Activated T-helper 2 cell treated with anti-CD3 and anti-CD28 coated beads, Interferon-gamma antibody, Interleukin-2, Interleukin-4, amounts not matched to agents 10 μg/mL and 5 μg/mL and 100 μg/mL, durations not matched to agents 14 hours and 24 hours and 36 hours (primary cell): ENCODE measurements at regions not wholly inside any gene's neighbourhood (a gene's known extent, or its start where the extent isn't known, plus 50 kb on each side); places are given as distances from the start of the nearest gene placed in this dataset.
A peak's percentile ranks its signal among the peaks of the same experiment; 100 is the strongest.
"Not testable (repeated sequence)": the region's sequence is repeated elsewhere in the genome, so short reads cannot be mapped to it uniquely, and the experiment has no call there.

Experiments
- DNase-seq: peaks from one replicate; pipeline ENCODE4 v3.0.0; 2021; ENCODE audit warnings: low spot score
- H3K27ac Mint-ChIP-seq: one replicate; pipeline ENCODE4 v1.8.0; 2021; ENCODE audit warnings: mixed read lengths
- H3K27me3 Mint-ChIP-seq: one replicate; pipeline ENCODE4 v1.8.0; 2021; ENCODE audit warnings: low read depth, mixed read lengths
- H3K36me3 Mint-ChIP-seq: one replicate; pipeline ENCODE4 v1.8.0; 2021; ENCODE audit warnings: low read depth, mixed read lengths
- H3K4me1 Mint-ChIP-seq: one replicate; pipeline ENCODE4 v1.8.0; 2021; ENCODE audit warnings: low read depth, mixed read lengths
- H3K4me3 Mint-ChIP-seq: one replicate; pipeline ENCODE4 v1.8.0; 2021; ENCODE audit warnings: low read depth, mild to moderate bottlenecking, moderate library complexity, mixed read lengths
- H3K9me3 Mint-ChIP-seq: one replicate; pipeline ENCODE4 v1.8.0; 2021; ENCODE audit warnings: mixed read lengths
- intact Hi-C: fragments of 100-400 bp; cut with micrococcal nuclease; formaldehyde crosslinking; loops from one replicate; pipeline ENCODE4 v1.15.1; 2023

DNA sequence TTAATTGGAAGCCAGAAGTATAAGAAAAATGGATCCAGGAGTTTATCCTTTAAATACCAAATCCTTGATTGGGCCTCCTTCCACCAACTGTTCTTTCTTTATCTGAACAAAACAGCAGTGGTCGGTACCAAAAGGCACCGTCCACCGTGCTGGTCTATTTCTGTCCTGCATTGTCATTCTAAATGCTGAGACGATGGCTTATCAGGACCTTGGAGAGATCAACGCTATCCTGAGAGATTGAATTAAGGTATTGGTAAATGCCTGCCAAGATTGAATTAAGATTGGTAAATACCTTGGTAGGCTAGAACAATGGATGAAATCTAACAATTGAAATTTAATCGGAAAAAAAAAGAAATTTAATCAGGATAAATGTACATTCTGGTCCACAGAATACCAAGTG lies 73.4 kb upstream of the SOD1 start:
- Mint-ChIP-seq H3K36me3 (no peaks in the 10 kb centered on the region), H3K9me3 (no peaks in the 10 kb centered on the region), H3K27ac (no peak overlapping the region), H3K4me3 (no peak overlapping the region), H3K4me1 (no peaks in the 10 kb centered on the region), H3K27me3 (peaks cover 4% of the 10 kb centered on the region)
- intact Hi-C loops = no loop called here
- no peak for DNase-seq

DNA sequence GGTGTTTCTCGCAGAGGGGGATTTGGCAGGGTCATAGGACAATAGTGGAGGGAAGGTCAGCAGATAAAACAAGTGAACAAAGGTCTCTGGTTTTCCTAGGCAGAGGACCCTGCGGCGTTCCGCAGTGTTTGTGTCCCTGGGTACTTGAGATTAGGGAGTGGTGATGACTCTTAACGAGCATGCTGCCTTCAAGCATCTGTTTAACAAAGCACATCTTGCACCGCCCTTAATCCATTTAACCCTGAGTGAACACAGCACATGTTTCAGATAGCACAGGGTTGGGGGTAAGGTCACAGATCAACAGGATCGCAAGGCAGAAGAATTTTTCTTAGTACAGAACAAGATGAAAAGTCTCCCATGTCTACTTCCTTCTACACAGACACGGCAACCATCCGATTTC lies 75.6 kb upstream of the SOD1 start:
- H3K36me3 Mint-ChIP-seq, H3K27ac Mint-ChIP-seq, H3K4me3 Mint-ChIP-seq, H3K4me1 Mint-ChIP-seq, DNase-seq, H3K9me3 Mint-ChIP-seq: not testable (repeated sequence)
- H3K27me3 Mint-ChIP-seq = peaks cover 14% of the 10 kb centered on the region
- intact Hi-C loops = loop anchor here (5.0 kb wide), 1 partner anchor 487 kb away; no protein-coding TSS in a partner anchor

DNA sequence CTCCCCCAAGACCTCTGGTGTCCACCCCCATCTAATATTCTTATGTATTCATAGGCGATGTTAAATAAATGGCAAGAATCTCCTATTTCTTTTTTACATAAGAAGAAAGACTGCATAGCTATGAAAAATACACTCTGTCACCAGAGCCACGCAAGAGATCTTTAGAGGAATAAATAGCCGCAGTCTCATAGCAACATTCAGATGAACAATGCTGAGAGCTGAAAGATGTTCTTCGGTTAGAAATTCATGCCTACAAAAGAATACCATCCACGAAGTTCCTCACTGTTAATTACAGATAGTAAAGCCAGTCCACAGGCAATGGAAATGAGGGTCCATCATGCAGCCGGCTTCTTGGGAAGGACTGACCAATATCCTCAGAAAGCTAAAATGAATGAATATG lies 76.0 kb upstream of the SOD1 start:
- H3K36me3 Mint-ChIP-seq = no peaks in the 10 kb centered on the region
- no peaks in the 10 kb centered on the region for H3K9me3 Mint-ChIP-seq
- H3K4me3 Mint-ChIP-seq = no peak overlapping the region
- peaks cover 19% of the 10 kb centered on the region for H3K27me3 Mint-ChIP-seq
- H3K27ac Mint-ChIP-seq = no peak overlapping the region
- H3K4me1 Mint-ChIP-seq = no peaks in the 10 kb centered on the region
- intact Hi-C loops = loop anchor here (5.0 kb wide), 1 partner anchor 486 kb away; no protein-coding TSS in a partner anchor
- no peak for DNase-seq

DNA sequence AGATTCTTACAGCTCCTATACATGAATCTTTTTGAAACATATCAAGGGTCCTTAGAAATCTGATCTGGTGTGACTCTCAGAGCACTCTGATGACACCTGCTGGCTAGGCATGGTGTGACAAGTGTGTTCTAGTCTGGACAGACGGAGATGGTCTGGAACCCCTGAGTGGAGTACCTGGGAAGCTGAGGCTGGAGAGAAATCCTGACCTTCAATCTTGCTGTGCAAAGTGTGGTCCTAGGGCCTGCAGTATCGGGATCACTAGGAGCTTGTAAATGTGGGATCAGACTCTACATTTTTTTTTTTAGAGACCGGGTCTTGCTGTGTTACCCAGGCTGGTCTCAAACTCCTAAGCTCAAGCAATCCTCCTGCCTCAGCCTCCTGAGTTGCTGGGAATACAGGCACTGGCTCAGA lies 78.6 kb upstream of the SOD1 start:
- Mint-ChIP-seq H3K27ac (no peak overlapping the region), H3K9me3 (no peaks in the 10 kb centered on the region), H3K36me3 (no peaks in the 10 kb centered on the region), H3K4me1 (no peaks in the 10 kb centered on the region), H3K4me3 (no peak overlapping the region), H3K27me3 (peaks cover 28% of the 10 kb centered on the region)
- intact Hi-C loops = loop anchor here (1.0 to 5.0 kb wide), 2 partner anchors 383 to 484 kb away; no protein-coding TSS in a partner anchor
- peak; percentile 56 for DNase-seq

DNA sequence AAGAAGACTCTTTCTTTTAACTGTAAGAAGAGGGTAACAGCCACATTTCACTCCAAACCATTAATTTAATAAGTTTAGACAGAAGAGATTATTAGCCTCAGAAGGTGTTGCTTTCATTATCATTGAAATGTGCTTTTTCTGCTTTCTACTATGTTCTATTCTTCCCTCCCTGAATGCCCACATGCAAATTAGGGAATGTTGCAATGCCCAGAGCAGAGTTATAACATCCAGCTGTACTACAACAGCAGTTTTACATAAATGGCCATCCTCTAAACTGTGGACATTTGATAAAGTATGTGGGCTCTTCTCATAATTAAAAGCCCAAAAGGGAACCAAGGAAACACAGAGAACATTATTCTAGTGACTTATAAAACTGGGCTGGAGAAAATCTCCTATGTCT lies 82.2 kb upstream of the SOD1 start:
- peaks cover 35% of the 10 kb centered on the region for H3K27me3 Mint-ChIP-seq
- H3K9me3 Mint-ChIP-seq = no peaks in the 10 kb centered on the region
- no peaks in the 10 kb centered on the region for H3K4me1 Mint-ChIP-seq
- no peak overlapping the region for H3K4me3 Mint-ChIP-seq
- H3K27ac Mint-ChIP-seq = no peak overlapping the region
- DNase-seq = no peak
- H3K36me3 Mint-ChIP-seq = no peaks in the 10 kb centered on the region
- intact Hi-C loops = no loop called here

DNA sequence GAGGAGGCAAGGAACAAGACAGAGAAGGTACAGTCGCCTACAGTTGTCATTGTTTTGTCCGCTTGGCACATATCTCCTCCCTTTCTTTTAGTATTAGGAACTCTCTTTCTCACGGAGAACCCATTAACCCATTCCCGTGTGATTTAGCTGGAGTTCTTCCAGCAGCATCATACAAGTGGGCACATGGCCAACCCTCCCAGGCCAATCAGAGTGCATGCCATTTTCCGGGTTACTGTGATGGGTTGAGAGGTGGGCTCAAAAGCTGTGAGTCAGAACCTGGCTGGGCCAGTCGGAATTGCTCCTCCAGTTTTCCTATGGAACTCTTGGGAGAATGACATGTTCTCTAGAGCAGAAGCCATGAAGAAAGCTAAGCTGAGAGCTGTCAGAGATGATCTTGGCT lies 83.1 kb upstream of the SOD1 start:
- H3K9me3 Mint-ChIP-seq = no peaks in the 10 kb centered on the region
- no peaks in the 10 kb centered on the region for H3K4me1 Mint-ChIP-seq
- H3K4me3 Mint-ChIP-seq = no peak overlapping the region
- intact Hi-C loops = no loop called here
- H3K27ac Mint-ChIP-seq = no peak overlapping the region
- H3K27me3 Mint-ChIP-seq = peaks cover 37% of the 10 kb centered on the region
- no peaks in the 10 kb centered on the region for H3K36me3 Mint-ChIP-seq
- DNase-seq = no peak

DNA sequence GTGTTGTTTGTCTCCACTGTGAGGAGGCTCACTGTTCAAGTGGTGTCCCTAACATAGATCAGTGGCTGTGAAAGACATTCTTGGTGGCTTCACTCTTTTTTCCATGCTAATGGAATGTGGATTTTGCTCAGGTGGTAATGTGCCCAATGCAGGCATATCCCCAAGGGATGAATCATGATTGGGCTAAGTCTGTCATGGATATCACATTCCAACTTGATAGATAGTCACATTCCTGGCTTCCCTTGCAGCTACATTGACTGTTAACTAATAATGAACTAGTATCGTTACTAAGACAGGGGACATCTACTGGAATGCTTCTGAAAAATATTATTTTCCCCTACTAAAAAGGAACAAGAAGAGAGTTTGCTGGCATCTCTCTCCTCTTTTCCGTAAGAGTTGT lies 86.3 kb upstream of the SOD1 start:
- no peak for DNase-seq
- H3K27ac Mint-ChIP-seq = no peak overlapping the region
- intact Hi-C loops = no loop called here
- H3K4me1 Mint-ChIP-seq = no peaks in the 10 kb centered on the region
- H3K4me3 Mint-ChIP-seq = no peak overlapping the region
- peaks cover 29% of the 10 kb centered on the region for H3K27me3 Mint-ChIP-seq
- no peaks in the 10 kb centered on the region for H3K9me3 Mint-ChIP-seq
- H3K36me3 Mint-ChIP-seq = no peaks in the 10 kb centered on the region

DNA sequence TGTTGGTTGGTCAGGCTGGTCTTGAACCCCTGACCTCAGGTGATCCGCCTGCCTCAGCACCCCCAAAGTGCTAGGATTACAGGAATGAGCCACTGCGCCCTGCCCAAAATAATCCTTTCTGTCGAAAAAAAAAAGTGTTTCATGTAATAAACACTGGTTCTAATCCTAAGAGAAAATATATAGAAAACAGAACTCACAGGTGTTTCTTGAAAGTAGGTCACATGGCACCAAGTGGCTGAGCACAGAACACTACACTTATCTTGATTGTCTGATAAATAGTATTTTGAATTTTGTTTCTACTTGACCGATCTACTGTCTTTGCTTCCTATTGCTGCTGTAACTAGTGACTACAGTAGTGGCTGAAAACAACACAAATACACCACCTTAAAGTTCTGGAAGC lies 87.6 kb upstream of the SOD1 start:
- intact Hi-C loops = no loop called here
- no peaks in the 10 kb centered on the region for H3K4me1 Mint-ChIP-seq
- no peaks in the 10 kb centered on the region for H3K9me3 Mint-ChIP-seq
- no peaks in the 10 kb centered on the region for H3K36me3 Mint-ChIP-seq
- no peak overlapping the region for H3K27ac Mint-ChIP-seq
- H3K4me3 Mint-ChIP-seq = no peak overlapping the region
- H3K27me3 Mint-ChIP-seq = peaks cover 20% of the 10 kb centered on the region
- DNase-seq = no peak

DNA sequence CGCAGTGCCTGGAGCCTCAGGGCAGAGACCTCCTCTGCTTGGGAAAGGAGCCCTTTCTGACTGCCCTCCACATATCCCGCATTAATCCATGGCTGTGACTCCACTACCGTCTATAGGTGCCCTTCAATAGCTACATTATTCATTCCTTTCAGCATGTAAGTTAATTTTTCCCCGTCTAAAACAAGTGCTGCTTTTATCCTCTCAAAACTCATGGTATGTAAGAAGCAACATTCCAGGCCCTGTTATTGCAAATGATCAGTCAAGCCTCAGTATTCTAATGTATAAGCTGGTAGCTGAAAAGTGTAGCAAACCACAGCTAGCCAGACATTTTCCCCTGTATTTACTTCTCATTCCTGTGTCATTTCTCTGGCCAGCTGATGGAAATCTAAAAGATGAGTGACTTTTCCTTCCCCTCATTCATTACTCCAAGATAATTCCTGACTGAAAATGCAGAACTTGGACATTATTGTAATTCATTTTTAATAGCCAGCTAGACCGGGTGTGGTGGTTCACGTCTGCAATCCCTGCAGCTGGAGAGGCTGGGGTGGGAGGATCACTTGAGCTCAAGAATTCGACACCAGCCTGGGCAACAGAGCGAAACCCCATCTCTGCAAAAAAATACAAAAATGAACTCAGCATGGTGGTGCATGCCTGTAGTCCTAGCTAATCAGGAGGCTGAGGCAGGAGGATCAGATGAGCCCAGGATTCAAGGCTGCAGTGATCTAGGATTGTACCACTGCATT lies 88.5 kb upstream of the SOD1 start:
- H3K4me1 Mint-ChIP-seq = no peaks in the 10 kb centered on the region
- peaks cover 15% of the 10 kb centered on the region for H3K27me3 Mint-ChIP-seq
- intact Hi-C loops = no loop called here
- H3K4me3 Mint-ChIP-seq = no peak overlapping the region
- DNase-seq = no peak
- no peaks in the 10 kb centered on the region for H3K36me3 Mint-ChIP-seq
- H3K27ac Mint-ChIP-seq = no peak overlapping the region
- no peaks in the 10 kb centered on the region for H3K9me3 Mint-ChIP-seq

DNA sequence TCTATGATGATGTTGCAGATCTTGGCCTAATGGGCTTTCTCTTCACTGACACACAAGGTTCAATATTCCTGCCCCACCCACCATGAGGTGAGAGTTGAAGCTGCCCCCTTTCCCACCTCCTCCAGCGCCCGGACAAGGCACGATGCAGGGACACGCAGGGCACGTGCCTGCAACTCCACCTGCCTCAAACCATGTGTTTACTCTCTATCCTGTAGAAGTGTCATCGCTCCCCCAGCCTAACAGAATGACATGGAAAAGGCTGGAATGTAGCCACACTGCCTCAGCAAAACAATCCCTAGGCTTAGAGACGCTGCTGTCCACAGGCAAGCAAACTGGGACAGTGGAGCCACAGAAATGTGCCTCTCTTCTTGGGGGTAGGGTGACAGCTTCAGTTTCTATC lies 92.9 kb upstream of the SOD1 start:
- Mint-ChIP-seq H3K9me3 (no peaks in the 10 kb centered on the region), H3K4me3 (no peak overlapping the region), H3K4me1 (no peaks in the 10 kb centered on the region), H3K27ac (no peak overlapping the region), H3K36me3 (no peaks in the 10 kb centered on the region), H3K27me3 (peaks cover 7% of the 10 kb centered on the region)
- intact Hi-C loops = no loop called here
- no peak for DNase-seq

DNA sequence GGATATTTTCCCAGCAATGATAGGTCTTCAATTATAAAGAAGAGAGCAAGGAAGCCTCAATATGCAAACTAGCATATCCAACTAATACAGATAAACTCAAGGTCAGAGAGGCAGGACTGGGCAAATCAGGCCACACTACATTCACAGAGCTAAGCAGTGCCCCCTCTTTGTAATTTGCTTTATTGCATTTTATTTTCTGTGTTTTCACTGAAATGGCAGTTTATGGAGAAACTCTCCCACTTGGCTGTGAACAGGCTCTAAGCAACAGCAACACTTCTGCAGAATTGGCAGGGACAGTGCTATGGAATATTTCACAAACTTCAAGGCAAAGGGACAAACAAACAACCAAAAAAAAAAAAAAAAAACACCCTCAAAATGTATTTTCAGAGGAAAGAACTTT lies 93.4 kb upstream of the SOD1 start:
- Mint-ChIP-seq H3K9me3 (no peaks in the 10 kb centered on the region), H3K4me1 (no peaks in the 10 kb centered on the region), H3K36me3 (no peaks in the 10 kb centered on the region), H3K27ac (no peak overlapping the region), H3K27me3 (peaks cover 7% of the 10 kb centered on the region), H3K4me3 (no peak overlapping the region)
- DNase-seq = no peak
- intact Hi-C loops = no loop called here

DNA sequence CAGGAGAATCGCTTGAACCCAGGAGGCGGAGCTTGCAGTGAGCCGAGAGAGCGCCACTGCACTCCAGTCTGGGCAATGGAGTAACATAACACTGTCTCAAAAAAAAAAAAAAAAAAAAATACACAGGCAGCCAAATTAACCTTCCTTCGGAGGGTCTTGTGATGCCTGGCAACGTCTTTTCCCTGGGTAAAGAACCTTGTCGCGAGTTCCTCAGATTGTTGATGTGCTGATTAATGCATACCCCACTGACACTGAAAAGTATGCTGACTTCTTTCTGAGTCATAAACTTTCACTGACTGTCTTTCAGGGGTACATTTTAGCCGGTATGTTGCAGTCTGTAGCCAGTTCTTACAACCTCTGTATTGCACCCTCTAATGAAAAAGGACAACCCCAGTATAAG lies 95.1 kb upstream of the SOD1 start:
- no peaks in the 10 kb centered on the region for H3K9me3 Mint-ChIP-seq
- peaks cover 5% of the 10 kb centered on the region for H3K4me1 Mint-ChIP-seq
- intact Hi-C loops = no loop called here
- H3K4me3 Mint-ChIP-seq = no peak overlapping the region
- peaks cover 3% of the 10 kb centered on the region for H3K36me3 Mint-ChIP-seq
- H3K27me3 Mint-ChIP-seq = peaks cover 12% of the 10 kb centered on the region
- no peak for DNase-seq
- H3K27ac Mint-ChIP-seq = no peak overlapping the region

DNA sequence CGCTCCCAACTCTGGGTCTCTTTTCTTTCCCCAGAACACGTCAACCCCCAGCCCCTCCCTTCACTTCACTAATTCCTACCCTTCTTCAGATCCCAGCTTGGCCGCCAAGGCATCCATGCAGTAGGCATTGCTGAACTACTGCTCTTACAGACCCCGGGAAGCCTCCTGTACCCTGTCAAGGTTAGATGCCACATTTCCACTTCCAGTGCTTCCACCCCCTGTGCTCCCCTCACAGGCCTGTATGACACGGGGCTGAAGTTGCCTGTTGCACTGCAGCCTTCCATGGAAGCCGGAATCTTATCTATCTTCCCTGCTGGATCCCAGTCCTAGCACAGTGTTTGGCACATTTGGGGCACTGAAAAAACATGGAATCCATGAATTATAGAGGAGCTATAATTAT lies 99.0 kb upstream of the SOD1 start:
- DNase-seq = no peak
- peaks cover 8% of the 10 kb centered on the region for H3K36me3 Mint-ChIP-seq
- peaks cover 19% of the 10 kb centered on the region for H3K4me1 Mint-ChIP-seq
- H3K9me3 Mint-ChIP-seq = no peaks in the 10 kb centered on the region
- H3K27ac Mint-ChIP-seq = no peak overlapping the region
- intact Hi-C loops = no loop called here
- peak overlapping the region; percentile 81 for H3K4me3 Mint-ChIP-seq
- peaks cover 29% of the 10 kb centered on the region for H3K27me3 Mint-ChIP-seq
